HG03064 (cell line): ENCODE measurements at regions not wholly inside any gene's neighbourhood (a gene's known extent, or its start where the extent isn't known, plus 50 kb on each side); places are given as distances from the start of the nearest gene placed in this dataset.
A peak's percentile ranks its signal among the peaks of the same experiment; 100 is the strongest.

Experiments
- ATAC-seq: cut with Tn5 transposase; IDR thresholded peaks from one replicate; pipeline ENCODE4 v1.9.1; 2021; ENCODE audit warnings: low read depth; ENCODE audit not compliant: unreplicated experiment

DNA sequence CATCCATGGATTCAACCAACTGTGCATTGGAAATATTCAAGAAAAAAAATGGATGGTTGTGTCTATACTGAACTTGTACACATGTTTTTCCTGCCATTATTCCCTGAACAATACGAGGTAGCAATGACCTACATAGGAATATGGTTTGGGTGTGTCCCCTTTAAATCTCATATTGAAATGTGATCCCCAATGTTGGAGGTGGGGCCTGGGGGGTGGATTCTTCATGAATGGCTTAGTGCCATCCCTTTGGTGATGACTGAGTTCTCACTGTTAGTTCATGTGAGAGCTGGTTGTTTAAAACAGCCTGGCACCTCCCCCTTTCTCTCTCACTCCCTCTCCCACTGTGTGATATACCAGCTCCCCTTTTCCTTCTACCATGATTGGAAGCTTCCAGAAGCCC, 139.8 kb upstream of the BACH2 start:
- ATAC-seq, result no peak

DNA sequence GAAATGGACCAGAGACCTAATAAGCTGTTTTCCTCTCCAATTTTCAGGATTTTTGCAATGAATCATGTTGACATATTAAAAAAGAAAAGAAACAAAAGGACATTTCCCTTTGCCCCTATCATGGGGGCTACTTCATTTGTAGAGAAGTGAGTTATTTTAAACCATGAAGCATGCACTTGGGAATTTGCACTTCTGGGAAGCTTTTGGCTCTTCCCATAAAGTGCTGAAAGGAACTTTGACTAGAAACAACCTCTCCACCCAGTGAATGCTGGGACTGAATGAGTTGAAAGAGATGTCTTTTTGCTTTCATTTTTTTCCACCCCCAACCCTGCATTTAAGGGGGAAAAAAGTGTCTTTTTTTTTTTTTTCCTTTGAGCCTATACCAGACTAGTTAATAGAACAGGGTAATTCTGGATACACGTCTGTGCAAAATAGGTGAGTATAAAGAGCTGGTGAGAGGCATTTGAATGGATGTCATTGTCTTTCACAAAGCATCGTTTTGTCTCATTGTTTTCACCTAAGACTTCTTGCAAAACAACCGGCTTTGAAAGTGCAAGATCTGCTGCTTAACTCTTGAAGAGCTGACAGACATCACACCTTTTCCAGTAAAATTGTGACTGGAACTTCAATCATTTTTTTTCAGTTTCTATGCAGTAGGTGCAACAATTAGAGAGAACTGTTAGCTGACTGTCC, 138.7 kb upstream of the BACH2 start:
- ATAC-seq, result no peak

DNA sequence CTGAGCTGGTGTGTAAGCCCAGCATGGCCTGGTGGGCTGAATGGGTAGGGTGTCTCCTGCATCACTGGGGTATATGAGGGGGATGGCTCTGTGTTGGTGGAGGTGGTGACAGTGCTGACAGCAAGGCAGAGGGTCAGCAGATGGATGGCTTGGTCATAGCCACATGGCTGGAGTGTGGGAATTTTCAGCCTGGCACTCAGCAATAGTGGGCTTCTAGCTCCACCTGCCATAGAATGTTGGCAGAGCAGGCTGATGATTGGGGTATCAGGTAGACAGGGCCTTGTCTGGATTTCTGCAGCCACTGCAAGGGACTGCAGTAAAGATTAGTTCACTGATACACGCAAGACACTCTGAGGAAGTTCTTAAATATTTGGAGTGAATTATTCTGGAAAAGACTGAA, 137.5 kb upstream of the BACH2 start:
- no peak for ATAC-seq

DNA sequence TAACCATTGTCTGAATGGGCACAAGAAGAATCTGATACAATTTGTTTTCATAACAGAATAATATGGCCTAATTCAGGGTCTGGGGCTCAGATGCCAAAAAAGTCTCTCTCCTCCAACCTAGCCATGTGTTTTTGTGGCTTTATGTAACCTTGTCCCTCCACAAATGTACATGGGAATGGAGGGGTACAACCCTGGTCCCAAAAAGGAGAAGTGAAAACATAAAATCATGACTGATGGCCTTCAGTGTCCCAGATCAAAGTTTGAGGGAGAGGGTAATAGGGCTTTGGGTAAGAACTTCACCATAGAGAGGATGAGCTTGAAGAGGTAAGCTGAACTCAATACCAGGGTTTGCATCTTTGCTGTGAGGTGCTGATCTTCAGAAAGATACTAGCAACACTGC, 136.3 kb upstream of the BACH2 start:
- no peak for ATAC-seq

GRCh38 chr6:90432041-90432775, 135.6 kb upstream of the BACH2 start:
- ATAC-seq, result no peak

DNA sequence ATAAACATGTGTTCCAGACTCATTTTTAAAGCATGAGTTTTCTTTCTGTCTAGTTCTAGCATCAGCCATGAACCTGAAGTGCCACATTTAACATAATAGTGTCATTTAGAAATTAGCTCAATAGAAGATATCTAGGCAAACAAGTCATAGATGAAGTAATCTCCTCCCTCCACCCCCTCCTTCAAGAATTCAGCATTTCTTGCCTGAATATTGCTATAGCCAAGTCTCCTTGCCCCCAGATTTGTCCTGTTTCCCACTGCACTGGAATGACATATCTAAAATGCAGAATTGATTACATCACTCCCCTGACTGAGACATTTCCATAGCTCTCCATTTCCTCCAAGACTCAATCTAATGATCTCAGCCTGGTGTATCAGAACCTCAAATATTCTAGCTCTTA, 134.9 kb upstream of the BACH2 start:
- ATAC-seq, result no peak

DNA sequence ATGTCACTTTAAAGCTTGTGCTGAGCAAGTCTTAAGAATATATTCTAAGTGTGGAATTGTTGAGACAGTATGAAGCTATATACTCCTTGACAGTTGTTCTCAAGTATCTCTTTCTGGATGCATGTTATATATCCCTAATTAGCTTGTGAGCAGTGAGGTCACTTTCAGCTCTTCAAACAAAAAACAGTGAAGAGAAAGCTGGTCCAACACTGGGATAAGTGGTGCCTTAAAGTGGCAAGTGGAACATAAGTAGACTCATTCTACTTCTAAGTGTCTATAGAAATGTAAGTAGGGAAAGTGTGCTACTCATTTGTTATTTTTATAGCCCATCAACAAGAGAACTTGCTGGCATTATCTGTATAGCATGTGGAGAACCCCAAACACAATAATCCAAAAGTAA, 133.1 kb upstream of the BACH2 start:
- ATAC-seq, result no peak

DNA sequence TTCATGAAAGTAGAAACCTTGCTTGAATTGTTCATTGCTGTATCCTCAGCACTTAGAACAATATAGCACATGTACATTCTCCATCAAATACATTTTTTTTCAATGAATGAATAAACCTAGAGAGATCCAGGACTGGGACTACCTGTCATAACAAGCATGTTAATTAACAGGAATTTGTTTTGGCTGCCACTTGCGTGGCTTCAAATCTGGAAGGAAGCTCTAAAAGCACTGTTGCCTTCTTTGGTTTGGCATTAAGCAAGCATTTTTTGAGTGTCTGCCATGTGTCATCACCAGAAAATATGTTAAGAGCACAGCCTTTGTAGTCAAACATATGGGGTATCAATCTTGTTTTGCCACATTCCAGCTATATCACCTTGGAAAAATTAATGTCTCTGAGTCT, 131.9 kb upstream of the BACH2 start:
- no peak for ATAC-seq

DNA sequence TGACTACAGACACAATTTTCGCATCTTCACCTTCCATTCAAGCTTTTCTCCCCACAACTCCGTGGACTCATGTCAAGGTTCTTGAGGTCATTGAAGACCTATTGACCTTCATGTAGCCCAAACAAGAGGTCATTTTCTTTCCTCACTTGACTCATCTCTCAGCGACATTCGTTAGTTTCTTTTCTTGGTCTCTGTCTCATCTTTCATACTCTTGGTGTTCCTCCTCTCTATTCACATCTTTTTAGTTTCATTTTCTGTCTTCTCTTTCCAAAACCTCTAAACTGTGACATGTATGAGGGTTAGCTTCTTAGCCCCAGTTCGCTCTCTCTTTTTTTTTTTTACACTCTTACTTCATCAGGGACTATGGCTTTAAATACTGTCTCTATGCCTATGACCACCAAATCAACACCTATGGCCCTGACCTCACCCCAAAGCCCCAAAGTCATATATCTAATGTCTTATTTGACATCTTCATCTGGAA, 128.6 kb upstream of the BACH2 start:
- ATAC-seq, result peak; percentile 98

GRCh38 chr6:90424580-90424979, 127.9 kb upstream of the BACH2 start:
- no peak for ATAC-seq

DNA sequence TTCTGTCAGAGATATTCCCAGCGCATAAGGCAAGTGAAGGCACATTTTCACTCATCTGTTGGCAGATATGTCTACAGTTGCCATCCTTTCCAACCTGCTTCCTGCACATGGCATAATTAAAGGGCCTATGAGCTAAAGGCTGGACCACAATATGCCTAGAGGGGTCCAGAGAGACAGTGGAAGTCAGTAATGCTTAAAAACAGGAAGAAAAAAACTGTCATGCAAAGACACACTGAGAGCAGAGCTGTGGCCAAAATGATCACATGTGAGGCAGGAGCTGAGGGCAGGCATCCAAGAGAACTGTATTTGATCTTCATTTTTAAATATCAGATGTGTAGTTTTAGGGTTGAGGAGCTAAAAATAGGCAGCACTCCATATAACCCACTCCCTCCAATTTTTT, 125.0 kb upstream of the BACH2 start:
- no peak for ATAC-seq

- ATAC-seq, result no peak
Observed at GRCh38 chr6:90420500-90420899, 123.9 kb upstream of the BACH2 start.

DNA sequence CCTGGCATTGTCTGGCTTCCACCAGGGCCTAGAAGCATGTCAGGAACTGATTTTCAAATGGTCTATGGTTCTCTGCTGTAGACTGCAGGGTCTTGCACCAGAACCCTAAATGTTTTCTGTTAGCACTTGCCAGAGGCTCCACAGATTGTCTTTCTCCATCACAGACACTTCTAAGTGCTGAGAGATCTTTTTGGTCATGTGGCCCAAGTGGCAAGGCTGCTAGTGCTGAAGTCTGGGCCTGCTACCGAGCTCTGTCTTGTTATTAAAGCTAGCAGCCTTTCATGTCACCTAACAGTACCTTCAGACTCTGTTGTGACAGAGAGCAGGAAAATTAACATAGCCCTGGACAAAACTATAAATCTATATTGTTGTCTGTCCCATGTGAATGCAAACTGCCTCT, 120.7 kb upstream of the BACH2 start:
- no peak for ATAC-seq

DNA sequence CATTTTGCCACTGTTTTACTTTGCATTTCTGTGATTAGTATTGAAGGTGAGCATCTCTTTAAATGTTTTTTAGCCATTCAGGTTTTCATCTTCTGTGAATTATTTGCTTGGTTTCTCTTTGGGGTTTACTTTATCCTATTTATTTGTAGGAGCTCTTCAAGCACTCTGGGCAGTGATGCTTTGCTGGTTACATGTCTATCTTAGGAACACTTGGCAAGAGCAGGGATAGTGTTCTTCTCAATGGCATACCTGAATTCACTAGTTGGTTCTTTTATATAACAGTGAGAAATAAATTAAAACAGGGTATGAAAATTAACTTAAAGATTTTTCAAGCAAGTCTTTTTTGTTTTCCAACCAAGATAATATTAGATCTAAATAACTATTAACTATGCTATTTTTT, 119.7 kb upstream of the BACH2 start:
- no peak for ATAC-seq

- no peak for ATAC-seq
Observed at GRCh38 chr6:90415178-90415577, 118.5 kb upstream of the BACH2 start.

- no peak for ATAC-seq
Observed at GRCh38 chr6:90414352-90414751, 117.7 kb upstream of the BACH2 start.

DNA sequence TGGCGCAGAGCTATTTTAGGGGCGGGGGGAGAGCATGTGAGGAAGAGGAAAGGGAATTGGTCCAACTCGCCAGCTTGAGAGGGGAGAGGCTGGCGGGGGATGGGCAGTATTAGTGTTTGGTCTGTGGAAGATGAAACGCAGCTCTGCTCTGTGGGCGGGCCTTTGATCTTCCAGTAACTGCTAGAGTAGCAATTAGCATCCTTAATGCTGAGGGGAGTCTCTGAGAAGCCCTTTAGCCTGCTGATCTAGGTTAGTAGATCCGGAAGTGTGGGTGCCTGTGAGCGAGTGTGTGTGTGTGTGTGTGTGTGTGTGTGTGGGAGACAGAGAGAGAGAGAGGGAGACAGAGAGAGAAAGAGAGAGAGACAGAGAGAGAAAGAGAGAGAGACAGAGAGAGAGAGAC, 117.2 kb upstream of the BACH2 start:
- no peak for ATAC-seq

DNA sequence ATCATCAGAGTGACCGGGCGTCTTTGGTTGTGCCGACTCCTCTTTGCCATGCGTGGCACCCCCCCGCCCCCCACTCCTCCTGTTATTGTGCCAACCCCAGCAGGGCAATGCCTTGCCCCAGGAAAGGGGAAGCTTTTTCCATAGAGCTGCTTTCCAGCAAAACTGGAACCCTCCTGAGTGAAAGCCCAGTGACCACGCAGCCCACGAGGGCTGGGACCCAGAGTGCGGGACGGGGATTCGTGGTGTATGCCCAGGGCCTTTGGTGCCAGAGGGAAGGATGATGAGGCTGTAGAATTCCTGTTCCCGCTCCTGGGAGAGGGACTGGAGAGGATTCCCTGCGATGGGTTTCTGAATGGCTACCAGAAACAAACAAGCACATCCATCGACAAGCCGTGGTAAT, 116.8 kb upstream of the BACH2 start:
- ATAC-seq, result no peak

DNA sequence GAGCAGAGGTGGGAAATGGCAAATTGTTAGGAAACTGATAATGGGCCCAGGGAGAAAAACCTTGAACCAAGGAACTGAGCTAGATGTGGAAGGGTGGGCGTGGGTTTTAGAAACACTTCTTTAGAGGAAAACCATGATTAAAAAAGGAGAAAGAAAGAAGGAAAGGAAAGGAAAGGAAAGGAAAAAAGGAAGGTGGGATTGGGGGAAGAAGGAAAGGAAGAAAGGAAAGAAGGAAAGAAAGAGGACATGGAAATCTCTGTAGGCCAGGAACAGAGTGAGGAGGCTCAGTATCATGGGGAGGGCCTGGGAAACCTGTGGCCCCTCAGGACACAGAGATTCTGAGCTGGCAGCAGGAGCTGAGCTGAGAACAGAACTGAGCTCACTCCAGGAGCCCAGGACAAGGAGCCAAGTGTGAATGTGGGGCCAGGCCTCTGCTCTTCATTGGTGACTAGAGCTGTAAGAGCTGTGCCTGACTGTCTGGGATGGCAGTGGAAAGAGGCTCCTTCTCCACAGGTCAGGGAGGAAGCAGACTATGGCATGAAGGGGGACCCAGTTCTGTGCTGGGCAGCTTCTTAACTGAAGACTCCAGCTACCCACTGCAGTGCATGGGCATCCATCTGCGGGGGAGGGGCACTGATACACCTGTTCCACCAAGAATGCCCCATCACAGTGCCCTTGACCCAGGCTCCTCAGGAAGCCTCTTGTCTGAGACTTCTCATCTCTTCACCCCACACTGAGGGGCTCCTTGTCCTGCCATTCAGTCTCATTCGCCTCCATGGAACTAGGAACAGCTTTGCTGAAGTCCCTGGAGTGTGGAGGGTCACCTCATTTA, 116.1 kb upstream of the BACH2 start:
- ATAC-seq, result no peak

DNA sequence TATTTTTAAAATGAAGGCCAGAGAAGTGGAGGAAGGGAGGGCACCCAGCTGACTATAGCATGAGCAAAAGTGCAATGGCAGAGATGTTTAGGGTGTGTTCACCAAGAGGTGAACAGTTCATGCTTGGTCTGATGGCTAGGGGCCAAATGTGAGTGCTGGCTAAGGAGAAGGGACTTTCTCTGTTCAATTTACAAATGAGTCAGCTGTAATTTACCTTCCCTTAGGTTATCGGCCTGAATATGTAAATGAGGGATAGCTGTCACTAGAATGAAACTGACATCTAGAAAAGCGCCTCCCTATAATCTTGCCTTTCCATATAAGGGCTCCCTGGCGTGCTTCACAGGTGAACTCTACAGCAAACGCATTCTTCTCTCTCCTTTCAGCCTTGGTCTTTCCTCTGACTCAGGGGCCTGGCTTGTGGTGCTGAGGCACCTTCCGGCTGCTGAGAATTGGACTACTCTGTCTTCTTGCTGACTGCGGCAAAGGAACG, 114.7 kb upstream of the BACH2 start:
- ATAC-seq, result peak; percentile 94

DNA sequence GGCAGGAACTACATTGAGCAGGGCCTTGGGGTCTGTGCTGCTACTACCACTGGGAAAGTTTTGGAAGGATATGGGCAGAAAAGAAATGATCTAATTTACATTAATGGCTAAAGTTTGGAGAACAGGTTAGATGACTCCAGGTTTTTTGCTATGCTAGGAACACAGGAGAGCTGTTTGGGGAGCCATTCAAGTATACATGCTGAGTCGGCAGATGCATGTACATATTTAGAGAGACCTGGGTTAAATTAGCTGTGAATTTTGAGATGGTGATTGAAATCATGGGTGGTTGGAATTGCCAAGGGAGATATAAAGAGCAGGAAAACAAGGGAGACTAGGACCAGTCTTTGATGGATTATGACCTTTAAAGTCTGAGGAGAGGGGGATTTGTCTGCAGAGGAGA, 113.1 kb upstream of the BACH2 start:
- ATAC-seq, result no peak
